ENCODE measurements at regions not wholly inside any gene's neighbourhood (a gene's known extent, or its start where the extent isn't known, plus 50 kb on each side); places are given as distances from the start of the nearest gene placed in this dataset.

GRCh38 chr5:62722360-62722759 lies 143.7 kb downstream of the LRRC70 start:
- TF ChIP-seq EZH2 (IDR thresholded peaks at IDR 0.05) (no peak), POLR2AphosphoS5 (IDR thresholded peaks at IDR 0.05; ENCODE audit: borderline replicate concordance, low read depth, low read length) (no peak)

Measured in SK-N-MC (cell line).